ENCODE measurements at regions not wholly inside any gene's neighbourhood (a gene's known extent, or its start where the extent isn't known, plus 50 kb on each side); places are given as distances from the start of the nearest gene placed in this dataset.

GRCh38 chr18:75790111-75790510 lies 362.6 kb upstream of the SMIM21 start:
- DNase-seq = no peak

GRCh38 chr18:75785834-75786233 lies 358.3 kb upstream of the SMIM21 start:
- DNase-seq = no peak

- no peak for DNase-seq
Observed at GRCh38 chr18:75785206-75785605, 357.7 kb upstream of the SMIM21 start.

- DNase-seq = no peak
Observed at GRCh38 chr18:75784390-75784789, 356.9 kb upstream of the SMIM21 start.

GRCh38 chr18:75783566-75784281 lies 356.2 kb upstream of the SMIM21 start:
- no peak for DNase-seq

GRCh38 chr18:75782826-75783225 lies 355.3 kb upstream of the SMIM21 start:
- no peak for DNase-seq

GRCh38 chr18:75782204-75782603 lies 354.7 kb upstream of the SMIM21 start:
- no peak for DNase-seq

- no peak for DNase-seq
Observed at GRCh38 chr18:75779910-75780309, 352.4 kb upstream of the SMIM21 start.

GRCh38 chr18:75779450-75779849 lies 351.9 kb upstream of the SMIM21 start:
- DNase-seq = no peak

GRCh38 chr18:75777630-75778029 lies 350.1 kb upstream of the SMIM21 start:
- DNase-seq = no peak

GRCh38 chr18:75775121-75775520 lies 347.6 kb upstream of the SMIM21 start:
- DNase-seq = no peak

GRCh38 chr18:75773618-75774017 lies 346.1 kb upstream of the SMIM21 start:
- DNase-seq = no peak

GRCh38 chr18:75762758-75763157 lies 335.3 kb upstream of the SMIM21 start:
- no peak for DNase-seq

GRCh38 chr18:75760208-75760607 lies 332.7 kb upstream of the SMIM21 start:
- no peak for DNase-seq

GRCh38 chr18:75757951-75758350 lies 330.4 kb upstream of the SMIM21 start:
- DNase-seq = no peak

GRCh38 chr18:75754433-75754832 lies 326.9 kb upstream of the SMIM21 start:
- no peak for DNase-seq

GRCh38 chr18:75753753-75754152 lies 326.2 kb upstream of the SMIM21 start:
- no peak for DNase-seq

- DNase-seq = no peak
Observed at GRCh38 chr18:75752740-75753263, 325.3 kb upstream of the SMIM21 start.

- no peak for DNase-seq
Observed at GRCh38 chr18:75745147-75745546, 317.6 kb upstream of the SMIM21 start.

GRCh38 chr18:75742516-75742915 lies 315.0 kb upstream of the SMIM21 start:
- no peak for DNase-seq

- no peak for DNase-seq
Observed at GRCh38 chr18:75739682-75740081, 312.2 kb upstream of the SMIM21 start.

GRCh38 chr18:75735291-75735690 lies 307.8 kb upstream of the SMIM21 start:
- DNase-seq = no peak

- no peak for DNase-seq
Observed at GRCh38 chr18:75730249-75730648, 302.7 kb upstream of the SMIM21 start.

- DNase-seq = no peak
Observed at GRCh38 chr18:75728621-75729020, 301.1 kb upstream of the SMIM21 start.

- peak; percentile 7 for DNase-seq
Observed at GRCh38 chr18:75727456-75727855, 300.0 kb upstream of the SMIM21 start.
